B cell (primary cell): ENCODE measurements at regions not wholly inside any gene's neighbourhood (a gene's known extent, or its start where the extent isn't known, plus 50 kb on each side); places are given as distances from the start of the nearest gene placed in this dataset.

ENCODE experiments used
- ATAC-seq: fragments of 200-7000 bp; cut with Tn5 transposase; one replicate; pipeline ENCODE4 v1.10.0; 2021; ENCODE audit warnings: low read depth, mild to moderate bottlenecking, moderate number of reproducible peaks, moderate library complexity
- CTCF ChIA-PET: fragments of 350-600 bp; sonication (Branson Sonifier 250); formaldehyde crosslinking; loops from one replicate; lab custom pipeline; 2021; ENCODE audit warnings: antibody characterized with exemption, inconsistent platforms; lab: Charles Lee
- POLR2A ChIA-PET: fragments of 350-600 bp; sonication (Branson Sonifier 250); formaldehyde crosslinking; loops from one replicate; lab custom pipeline; 2021; ENCODE audit warnings: antibody characterized with exemption; lab: Charles Lee
- DNase-seq: peaks from one replicate; pipeline ENCODE4 v3.0.0; 2013
- H2AFZ ChIP-seq: 2 replicates; pipeline ENCODE4 v1.6.1; 2012; ENCODE audit warnings: mild to moderate bottlenecking, low read depth, low read length; ENCODE audit not compliant: insufficient read depth, poor library complexity, severe bottlenecking
- H3K27ac ChIP-seq, 2 donors: 1 replicate in 1 of 2; 2 replicates in 1 of 2; pipeline ENCODE4 v1.5.1; 2012 to 2013; ENCODE audit warnings: low read length in 2 of 2, mild to moderate bottlenecking in 2 of 2, moderate library complexity in 1 of 2
- H3K27me3 ChIP-seq, 4 experiments: fragments of 200-600 bp in 1 of 4; sonication (generic) in 1 of 4; replicated peaks in 1 of 4; 1 replicate in 2 of 4; 2 replicates in 2 of 4; pipeline versions ENCODE4 v1.6.1 to v1.7.0; 2013 to 2016; ENCODE audit warnings: low read length in 3 of 4, mild to moderate bottlenecking in 2 of 4, mixed read lengths in 1 of 4, moderate library complexity in 1 of 4; ENCODE audit not compliant: insufficient read depth in 4 of 4, control insufficient read depth in 3 of 4; ENCODE audit errors: control extremely low read depth in 1 of 4
- H3K36me3 ChIP-seq, 2 experiments: replicated peaks in 1 of 2; 1 replicate in 1 of 2; 2 replicates in 1 of 2; pipeline versions ENCODE4 v1.6.1 to v1.7.1; 2013; ENCODE audit warnings: low read length in 1 of 2; ENCODE audit not compliant: insufficient read depth in 2 of 2, control insufficient read depth in 1 of 2; ENCODE audit errors: control extremely low read depth in 1 of 2, extremely low read depth in 1 of 2
- H3K4me1 ChIP-seq, 2 donors: fragments of 200-600 bp in 1 of 2; sonication (generic) in 1 of 2; 1 replicate in 1 of 2; 2 replicates in 1 of 2; pipeline versions ENCODE4 v1.5.1 to v1.6.1; 2013 to 2017; ENCODE audit warnings: low read length in 2 of 2; ENCODE audit not compliant: control insufficient read depth in 2 of 2, insufficient read depth in 2 of 2
- H3K4me2 ChIP-seq: replicated peaks from 2 replicates; pipeline ENCODE3; 2012; ENCODE audit warnings: mild to moderate bottlenecking, low read depth, low read length; ENCODE audit not compliant: poor library complexity, severe bottlenecking
- H3K4me3 ChIP-seq, 5 experiments: fragments of 200-600 bp in 1 of 5; sonication (generic) in 1 of 5; 1 replicate in 3 of 5; 2 replicates in 2 of 5; pipeline versions ENCODE4 v1.5.1 to v1.7.0; 2011 to 2016; ENCODE audit warnings: low read length in 4 of 5, mild to moderate bottlenecking in 4 of 5, low read depth in 2 of 5, control low read depth in 1 of 5, moderate library complexity in 1 of 5; ENCODE audit not compliant: insufficient read depth in 1 of 5; ENCODE audit errors: control extremely low read depth in 1 of 5, extremely low read depth in 1 of 5
- H3K79me2 ChIP-seq: fragments of 200-600 bp; sonication (generic); one replicate; pipeline ENCODE4 v1.6.0; 2016; ENCODE audit warnings: low read length; ENCODE audit not compliant: control insufficient read depth, insufficient read depth
- H3K9ac ChIP-seq: fragments of 200-600 bp; sonication (generic); 2 replicates; pipeline ENCODE4 v1.6.1; 2017; ENCODE audit warnings: mild to moderate bottlenecking, low read length, moderate library complexity
- H3K9me3 ChIP-seq, 3 donors: one replicate each; pipeline versions ENCODE4 v1.6.1 to v1.7.1; 2013; ENCODE audit warnings: low read length in 2 of 3; ENCODE audit not compliant: control insufficient read depth in 2 of 3, insufficient read depth in 1 of 3; ENCODE audit errors: control extremely low read depth in 1 of 3
- H4K20me1 ChIP-seq: 2 replicates; pipeline ENCODE4 v1.6.0; 2012; ENCODE audit warnings: mild to moderate bottlenecking, low read length; ENCODE audit not compliant: insufficient read depth, control insufficient read depth, poor library complexity, severe bottlenecking
- H3K27ac Mint-ChIP-seq: one replicate; pipeline ENCODE4 v1.8.0; 2021; ENCODE audit warnings: mixed read lengths
- H3K27me3 Mint-ChIP-seq: one replicate; pipeline ENCODE4 v1.8.0; 2021; ENCODE audit warnings: mixed read lengths
- H3K4me1 Mint-ChIP-seq: one replicate; pipeline ENCODE4 v1.8.0; 2021; ENCODE audit warnings: mixed read lengths
- H3K4me3 Mint-ChIP-seq: one replicate; pipeline ENCODE4 v1.8.0; 2021; ENCODE audit warnings: mixed read lengths
- H3K9me3 Mint-ChIP-seq: one replicate; pipeline ENCODE4 v1.8.0; 2022; ENCODE audit warnings: mixed read lengths; ENCODE audit not compliant: insufficient read depth
- EZH2 ChIP-seq: IDR thresholded peaks from 2 replicates; pipeline ENCODE4 v1.6.1; 2012; ENCODE audit warnings: borderline replicate concordance, low read depth, mild to moderate bottlenecking, moderate library complexity, low read length; ENCODE audit not compliant: insufficient read depth, poor library complexity, severe bottlenecking
- intact Hi-C: fragments of 100-400 bp; cut with micrococcal nuclease; formaldehyde crosslinking; loops from one replicate; pipeline ENCODE4 v1.10.0; 2022
- TF ChIP-seq, protein P1 (sequence below): fragments of 200-600 bp; IDR thresholded peaks from one replicate; pipeline ENCODE4 v1.8.0; 2022; ENCODE audit warnings: antibody characterized with exemption, mild to moderate bottlenecking

DNA sequence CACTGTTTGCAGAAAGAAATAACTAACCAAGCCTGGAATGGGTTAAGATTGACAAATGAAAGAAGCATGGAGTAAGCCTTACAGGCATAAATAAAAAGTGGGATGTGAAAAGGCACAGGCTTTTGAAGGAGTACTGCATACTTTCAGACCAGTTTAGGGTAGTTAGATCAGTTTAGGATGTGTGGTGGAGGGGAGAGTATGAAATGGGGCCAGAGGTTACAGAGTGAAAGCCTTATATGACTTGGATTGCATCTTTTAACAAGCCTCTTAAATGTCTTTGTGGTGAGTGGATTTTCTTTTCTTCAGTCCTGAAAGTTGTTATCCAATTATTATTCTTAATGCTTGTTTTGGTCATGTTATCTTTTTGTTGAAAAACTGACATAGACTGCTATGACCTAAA is 52.2 kb upstream of the TRHDE start:
- Histone ChIP-seq H3K36me3 (no peaks in the 10 kb centered on the region), H3K4me2 (no peak overlapping the region), H4K20me1 (no peaks in the 10 kb centered on the region), H3K79me2 (no peaks in the 10 kb centered on the region), H3K27me3 (peaks cover 0 to 2% (median 0%) of the 10 kb centered on the region in 4 experiments), H3K4me1 (no peaks in the 10 kb centered on the region), H3K4me3 (no peak overlapping the region), H2AFZ (no peak overlapping the region), H3K9ac (no peak overlapping the region), H3K27ac (no peak overlapping the region), H3K9me3 (no peaks in the 10 kb centered on the region)
- intact Hi-C loops = no loop called here
- H3K27me3 Mint-ChIP-seq = no peaks in the 10 kb centered on the region
- POLR2A ChIA-PET = no interaction called here
- no peaks in the 10 kb centered on the region for H3K9me3 Mint-ChIP-seq
- no peak for TF ChIP-seq EZH2
- TF ChIP-seq, protein P1, sequence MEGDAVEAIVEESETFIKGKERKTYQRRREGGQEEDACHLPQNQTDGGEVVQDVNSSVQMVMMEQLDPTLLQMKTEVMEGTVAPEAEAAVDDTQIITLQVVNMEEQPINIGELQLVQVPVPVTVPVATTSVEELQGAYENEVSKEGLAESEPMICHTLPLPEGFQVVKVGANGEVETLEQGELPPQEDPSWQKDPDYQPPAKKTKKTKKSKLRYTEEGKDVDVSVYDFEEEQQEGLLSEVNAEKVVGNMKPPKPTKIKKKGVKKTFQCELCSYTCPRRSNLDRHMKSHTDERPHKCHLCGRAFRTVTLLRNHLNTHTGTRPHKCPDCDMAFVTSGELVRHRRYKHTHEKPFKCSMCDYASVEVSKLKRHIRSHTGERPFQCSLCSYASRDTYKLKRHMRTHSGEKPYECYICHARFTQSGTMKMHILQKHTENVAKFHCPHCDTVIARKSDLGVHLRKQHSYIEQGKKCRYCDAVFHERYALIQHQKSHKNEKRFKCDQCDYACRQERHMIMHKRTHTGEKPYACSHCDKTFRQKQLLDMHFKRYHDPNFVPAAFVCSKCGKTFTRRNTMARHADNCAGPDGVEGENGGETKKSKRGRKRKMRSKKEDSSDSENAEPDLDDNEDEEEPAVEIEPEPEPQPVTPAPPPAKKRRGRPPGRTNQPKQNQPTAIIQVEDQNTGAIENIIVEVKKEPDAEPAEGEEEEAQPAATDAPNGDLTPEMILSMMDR = no peak
- no peaks in the 10 kb centered on the region for H3K4me1 Mint-ChIP-seq
- H3K4me3 Mint-ChIP-seq = no peak overlapping the region
- no peak for ATAC-seq
- H3K27ac Mint-ChIP-seq = no peak overlapping the region
- no peak for DNase-seq
- CTCF ChIA-PET = no interaction called here
